H4 (cell line): ENCODE measurements at regions not wholly inside any gene's neighbourhood (a gene's known extent, or its start where the extent isn't known, plus 50 kb on each side); places are given as distances from the start of the nearest gene placed in this dataset.
"Not testable (repeated sequence)": the region's sequence is repeated elsewhere in the genome, so short reads cannot be mapped to it uniquely, and the experiment has no call there.

Source experiments
- DNase-seq: peaks from one replicate; pipeline ENCODE4 v3.0.0-alpha.2; 2015; ENCODE audit warnings: low spot score

DNA sequence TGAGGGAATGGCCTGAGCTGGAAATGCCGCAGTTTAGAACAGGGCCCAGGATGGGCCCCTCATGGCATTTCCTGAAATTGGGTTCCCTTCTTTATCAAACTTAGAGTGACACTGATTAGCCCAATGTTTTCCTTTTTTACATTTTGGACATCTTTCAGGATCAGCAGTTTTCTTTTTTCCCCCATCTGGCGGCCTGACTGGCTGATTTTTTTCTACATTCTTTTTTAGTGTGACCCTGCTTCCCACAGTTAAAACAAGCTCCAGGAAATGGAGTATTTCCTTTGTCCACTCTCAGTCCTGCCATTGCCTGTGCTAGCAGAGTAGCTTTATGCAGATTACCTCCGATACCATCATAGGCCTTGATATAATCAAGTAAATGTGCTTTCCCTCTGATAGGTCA lies 185.8 kb upstream of the IGF1 start:
- DNase-seq: not testable (repeated sequence)

DNA sequence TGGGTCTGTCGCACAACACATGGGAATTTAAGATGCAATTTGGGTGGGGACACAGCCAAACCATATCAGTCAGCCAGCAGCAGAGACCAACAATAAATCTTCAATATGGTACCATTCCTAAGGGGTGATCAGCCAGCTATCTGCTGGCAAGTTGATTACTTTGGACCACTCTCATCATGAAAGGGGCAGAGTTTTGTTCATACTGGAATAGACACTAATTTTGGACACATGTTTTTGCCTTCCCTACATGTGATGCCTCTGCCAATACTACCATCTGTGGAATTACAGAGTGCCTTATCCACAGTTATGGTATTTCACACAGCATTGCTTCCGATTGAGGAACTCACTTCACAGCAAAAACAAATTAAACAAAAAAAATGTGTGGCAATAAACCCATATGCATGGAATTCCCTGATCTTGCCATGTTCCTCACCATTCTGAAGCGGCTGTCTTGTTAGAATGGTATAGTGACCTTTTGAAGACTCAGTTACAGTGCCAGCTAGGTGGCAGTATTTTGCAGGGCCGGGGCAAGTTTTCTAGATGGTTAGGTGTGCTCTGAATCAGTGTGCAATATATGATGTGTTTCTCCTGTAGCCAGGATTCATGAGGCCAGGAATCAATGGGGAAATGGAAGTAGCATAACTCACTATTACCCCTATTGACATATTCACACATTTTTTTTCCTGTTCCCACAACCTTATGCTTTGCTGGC lies 179.0 kb upstream of the IGF1 start:
- DNase-seq: no peak

DNA sequence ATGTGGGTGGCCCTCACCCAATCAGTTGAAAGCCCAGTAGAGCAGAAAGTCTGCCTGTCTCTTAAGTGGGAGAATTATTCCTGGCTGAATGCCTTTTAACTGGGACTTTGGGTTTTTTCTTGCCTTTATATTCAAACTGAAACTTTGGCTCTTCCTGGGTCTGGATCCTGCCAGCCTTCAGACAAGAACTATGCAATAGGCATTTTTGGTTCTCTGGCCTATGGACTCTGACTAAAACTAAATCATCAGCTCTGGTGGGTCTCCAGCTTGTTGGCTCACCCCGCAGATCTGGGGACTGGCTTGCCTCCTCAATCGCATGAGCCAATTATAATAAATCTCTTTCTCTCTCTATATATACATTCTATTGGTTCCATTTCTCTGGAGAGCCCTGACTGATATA lies 173.0 kb upstream of the IGF1 start:
- no peak for DNase-seq

DNA sequence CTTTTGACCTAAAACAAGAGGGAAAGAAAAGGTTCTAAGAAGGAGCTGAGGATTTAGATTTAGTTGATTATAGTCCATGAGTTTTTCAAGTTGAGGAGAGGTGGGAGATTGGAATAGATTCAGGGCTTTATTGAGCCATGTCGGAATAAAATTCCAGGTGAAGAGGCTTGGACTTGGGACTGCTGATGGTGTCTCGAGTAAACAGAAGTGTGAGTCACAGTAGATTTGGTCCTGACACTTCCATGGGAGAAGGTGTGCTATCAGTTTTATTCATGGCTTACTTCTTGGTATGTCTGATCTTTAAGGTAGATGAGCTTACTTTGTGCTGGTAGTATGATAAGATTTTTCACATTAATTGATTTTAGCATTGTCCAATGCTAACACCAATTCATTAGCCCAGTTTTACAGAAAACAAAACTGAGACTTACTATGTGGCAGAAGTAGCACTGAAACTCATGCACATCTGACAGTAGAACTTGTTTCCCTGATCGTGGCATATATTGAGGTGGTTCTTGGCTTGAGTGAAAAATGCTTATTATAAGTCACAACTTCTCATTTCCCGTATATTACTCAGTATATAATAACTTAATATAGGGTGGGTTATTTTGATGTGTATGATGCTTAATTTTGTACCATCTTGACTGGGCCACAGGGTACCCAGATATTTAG lies 172.4 kb upstream of the IGF1 start:
- DNase-seq: no peak

DNA sequence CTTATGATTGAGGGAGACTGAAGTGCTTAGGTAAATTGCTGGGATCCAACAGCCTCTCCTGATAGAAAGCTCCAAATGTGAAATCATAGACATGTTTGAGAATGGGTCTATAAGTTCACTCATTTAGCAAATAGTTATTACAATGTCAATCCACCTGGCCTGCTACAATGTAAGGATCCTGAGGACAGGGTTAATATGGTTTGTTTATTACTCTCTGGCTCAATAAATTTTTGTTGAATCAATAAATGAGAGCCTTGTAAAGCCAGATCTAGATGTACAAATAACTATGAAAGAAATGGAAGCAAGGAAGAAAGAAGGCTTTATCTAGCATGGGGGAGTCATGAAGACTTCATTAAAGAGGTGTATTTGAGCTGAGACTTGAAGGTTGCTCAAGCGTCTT lies 165.6 kb upstream of the IGF1 start:
- no peak for DNase-seq

DNA sequence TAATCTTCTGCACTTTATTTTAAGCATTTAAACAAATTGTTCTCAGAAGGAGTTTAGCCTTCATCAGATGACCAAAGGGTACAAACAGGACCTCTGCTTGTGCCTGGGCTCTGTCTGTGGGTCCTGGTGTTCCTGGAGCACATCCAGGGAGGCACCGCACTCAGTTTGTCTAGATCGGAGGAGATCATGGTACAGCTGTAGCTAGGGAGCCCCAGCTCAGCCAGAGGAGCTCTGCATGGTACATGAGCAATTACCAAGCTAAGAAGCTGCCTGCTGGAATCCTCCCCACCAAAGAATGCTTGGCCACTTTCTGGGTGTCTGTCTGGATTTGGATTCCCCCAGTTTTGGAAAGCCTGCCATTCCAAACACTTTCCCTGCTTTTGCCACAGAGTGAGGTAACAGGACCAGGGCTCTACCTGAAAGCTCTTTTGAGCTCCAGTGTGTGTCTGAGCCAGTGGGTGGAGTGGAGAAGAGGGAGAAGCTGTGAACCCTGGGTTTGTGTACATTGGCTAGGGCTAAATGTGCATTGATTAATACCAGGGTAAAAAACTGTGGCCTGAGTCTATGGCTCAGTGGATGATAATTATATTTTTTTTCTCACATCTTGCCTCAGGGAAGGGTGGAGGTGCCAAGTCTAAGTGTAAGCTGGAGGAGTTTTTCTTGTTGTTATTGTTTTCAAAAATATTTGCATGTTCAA lies 163.7 kb upstream of the IGF1 start:
- DNase-seq: no peak

DNA sequence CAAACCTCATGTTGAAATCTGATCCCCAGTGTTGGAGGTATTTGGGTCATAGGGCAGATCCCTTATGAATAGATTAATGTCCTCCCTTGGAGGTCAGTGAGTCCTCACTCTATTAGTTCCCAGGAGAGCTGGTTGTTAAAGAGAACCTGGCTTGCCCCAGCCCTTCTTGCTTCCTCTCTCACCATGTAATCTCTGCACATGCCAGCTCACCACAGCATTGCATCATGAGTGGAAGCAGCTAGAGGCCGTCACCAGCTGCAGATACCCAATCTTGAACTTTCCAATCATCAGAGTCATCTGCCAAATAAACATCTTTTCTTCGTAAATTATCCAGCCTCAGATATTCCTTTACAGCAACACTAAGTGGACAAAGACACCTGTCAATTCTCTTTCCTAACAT lies 161.8 kb upstream of the IGF1 start:
- DNase-seq: no peak

DNA sequence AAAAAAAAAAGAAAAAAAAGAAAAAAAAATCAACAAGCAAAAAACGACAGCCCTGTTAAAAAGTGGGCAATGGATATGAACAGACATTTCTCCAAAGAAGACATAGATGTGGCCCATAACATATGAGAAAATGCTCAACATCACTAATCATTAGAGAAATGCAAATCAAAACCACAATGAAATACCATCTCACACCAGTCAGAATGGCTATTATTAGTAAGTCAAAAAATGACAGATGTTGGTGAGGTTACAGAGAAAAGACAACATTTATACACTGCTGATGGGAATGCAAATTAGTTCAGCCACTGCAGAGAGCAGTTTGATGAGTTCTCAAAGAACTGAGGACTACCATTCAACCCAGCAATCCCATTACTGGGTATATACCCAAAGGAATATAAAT lies 160.3 kb upstream of the IGF1 start:
- not testable (repeated sequence) for DNase-seq

DNA sequence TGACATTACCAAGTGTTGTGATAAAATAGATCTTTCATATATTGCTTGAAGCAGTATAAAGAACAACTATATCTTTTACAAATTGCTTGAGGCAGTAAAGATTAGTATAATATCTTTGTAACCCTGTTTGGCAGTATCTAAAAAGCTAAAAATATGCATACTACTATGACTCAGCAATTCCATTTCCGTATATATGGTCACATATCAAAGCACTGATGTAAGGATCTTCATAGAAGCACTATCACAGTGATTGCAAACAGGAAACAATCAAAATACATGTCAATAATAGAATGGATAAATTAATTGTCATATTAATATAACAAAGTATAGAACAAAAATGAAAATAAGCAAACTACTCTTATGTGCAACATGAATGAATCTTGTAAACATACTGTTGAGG lies 158.4 kb upstream of the IGF1 start:
- no peak for DNase-seq

DNA sequence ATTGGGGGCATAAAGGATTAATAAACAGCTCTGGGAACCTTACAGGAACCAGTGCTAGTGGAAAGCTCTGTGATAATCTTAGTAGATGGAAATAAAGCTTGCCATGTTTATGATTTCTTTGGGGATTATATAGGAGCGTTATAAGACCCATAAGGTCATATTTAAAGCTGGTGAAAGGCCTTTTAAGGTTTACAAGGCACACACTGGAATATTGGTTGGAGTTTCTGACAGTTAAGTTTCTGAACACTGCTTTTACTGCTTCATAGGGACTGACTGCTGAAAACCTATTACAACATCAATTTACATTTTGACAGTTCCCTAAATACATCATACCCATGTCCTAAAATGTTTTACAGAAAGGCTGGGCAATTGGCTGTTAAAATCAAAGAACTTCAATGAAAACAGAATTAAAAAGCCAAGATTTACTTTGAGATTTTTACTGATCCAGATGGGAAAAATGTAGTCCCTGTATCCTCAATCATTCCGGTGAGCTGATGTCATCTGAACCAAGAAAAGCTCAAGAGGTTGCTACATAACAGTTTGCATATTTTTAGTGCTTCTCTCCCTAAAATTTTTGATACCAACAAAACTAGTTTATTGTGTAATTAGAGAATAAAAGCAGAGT lies 153.7 kb upstream of the IGF1 start:
- no peak for DNase-seq

DNA sequence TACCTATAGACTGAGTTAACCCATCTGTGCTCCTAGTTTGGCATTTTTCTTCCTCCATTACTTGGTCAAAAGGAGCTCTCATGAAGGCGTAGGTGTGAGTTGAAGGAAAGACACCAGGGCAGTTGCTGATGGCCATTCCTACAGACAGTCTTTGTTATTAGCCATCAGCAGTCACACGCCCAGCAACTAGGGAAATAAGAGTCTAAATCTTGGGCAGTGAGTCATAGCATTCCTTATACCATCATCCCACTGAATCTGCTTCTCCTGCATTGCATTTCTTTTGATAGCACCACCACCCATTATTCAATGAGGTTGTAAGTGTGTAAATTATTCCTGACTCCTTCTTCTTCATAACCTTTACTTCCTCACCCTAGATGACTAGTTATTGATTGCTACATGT lies 150.9 kb upstream of the IGF1 start:
- no peak for DNase-seq

DNA sequence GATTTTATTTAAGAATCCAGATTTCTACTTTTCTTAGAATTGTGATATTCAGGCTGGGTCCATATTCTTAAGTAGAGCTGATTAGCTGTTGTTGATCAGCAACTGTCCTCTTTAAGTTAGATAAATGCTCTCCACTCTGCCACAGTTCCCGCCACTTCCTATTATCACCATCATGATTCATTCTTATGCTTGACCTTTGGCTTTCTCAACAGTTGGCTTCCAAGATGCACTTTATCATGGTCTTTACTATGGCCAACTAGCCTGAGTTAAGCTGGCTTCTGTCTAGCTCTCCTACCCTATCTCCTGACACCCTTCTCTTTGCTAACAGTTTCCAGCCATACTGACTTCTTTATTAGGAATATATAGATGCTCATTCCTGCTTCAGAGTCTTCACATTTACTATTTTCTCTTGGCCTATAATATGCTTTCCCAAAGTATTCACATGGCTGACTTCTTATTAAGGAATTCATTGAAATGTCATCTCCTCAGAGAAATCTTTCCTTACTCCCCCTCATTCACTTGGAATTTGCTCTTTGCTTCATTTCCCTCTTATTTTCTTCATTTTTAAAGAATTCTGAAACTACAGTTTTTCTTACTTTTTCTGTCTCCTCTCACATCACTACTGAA lies 149.0 kb upstream of the IGF1 start:
- DNase-seq: no peak

DNA sequence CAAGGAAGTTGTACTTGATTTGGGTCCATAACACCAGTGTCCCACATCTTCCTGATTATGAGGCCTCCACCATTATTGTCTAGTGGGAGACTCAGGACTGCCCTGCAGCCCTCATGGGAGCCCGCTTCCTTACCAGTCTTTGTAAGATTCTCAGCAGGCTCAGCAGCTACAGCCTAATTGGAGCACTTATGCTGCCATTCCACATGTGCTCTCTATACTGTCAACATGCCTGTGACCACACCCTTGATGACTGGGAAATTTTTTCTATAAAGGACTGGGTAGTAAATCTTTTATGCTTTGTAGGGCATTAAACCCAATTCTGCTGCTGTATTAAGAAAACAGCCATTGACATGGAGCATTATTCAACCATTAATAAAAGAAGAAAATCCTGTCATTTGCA lies 145.5 kb upstream of the IGF1 start:
- DNase-seq: no peak

DNA sequence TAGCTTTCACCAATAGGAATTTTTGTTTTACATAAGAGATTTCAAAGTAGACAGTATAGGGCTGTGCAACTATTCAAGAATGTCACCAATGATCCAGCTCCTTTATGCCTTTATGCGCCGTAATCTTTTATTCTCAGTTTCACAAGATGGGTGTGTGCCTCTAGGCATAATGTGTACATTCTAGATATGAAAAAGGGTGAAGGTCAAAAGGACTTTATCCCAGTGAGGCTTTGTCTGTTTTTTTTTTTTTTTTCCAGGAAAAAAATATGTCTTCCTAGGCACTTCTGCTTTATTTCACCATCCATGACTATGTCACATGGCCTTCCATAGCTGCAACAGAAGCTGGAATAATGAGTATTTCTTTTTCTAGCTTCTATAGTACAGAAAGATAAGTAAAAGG lies 142.3 kb upstream of the IGF1 start:
- no peak for DNase-seq

DNA sequence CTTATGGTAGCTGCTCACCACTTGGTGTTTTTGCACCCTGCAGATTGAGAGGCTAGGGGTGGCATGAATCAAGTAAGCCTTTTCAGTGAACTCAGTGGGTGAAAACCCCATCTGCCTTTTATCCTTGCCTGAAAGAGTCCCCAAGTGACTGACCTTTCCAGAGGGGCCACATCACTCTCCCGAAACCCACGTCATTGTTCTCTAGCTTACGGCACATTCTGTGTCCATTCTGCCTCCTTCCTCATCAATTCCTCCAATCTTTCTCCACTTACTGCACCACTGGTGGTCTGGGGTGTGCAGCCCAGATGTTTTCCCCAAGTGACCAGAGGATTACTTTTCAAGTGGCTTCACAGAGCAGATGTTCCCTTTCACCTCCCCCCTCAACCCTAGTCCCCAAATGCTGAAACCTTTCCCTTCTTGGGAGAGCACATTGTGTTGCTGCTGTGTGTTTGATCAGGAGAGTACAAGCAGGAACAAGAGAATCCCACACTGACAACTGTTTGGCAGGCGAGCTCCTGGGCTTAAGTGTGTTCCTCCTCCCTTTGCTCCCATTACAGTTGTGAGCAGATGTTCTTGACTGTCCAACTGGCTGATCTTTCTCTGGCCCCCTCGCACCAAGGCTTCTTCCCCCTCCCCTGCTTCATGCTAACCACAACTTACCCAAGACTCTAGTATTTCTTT lies 138.0 kb upstream of the IGF1 start:
- no peak for DNase-seq

DNA sequence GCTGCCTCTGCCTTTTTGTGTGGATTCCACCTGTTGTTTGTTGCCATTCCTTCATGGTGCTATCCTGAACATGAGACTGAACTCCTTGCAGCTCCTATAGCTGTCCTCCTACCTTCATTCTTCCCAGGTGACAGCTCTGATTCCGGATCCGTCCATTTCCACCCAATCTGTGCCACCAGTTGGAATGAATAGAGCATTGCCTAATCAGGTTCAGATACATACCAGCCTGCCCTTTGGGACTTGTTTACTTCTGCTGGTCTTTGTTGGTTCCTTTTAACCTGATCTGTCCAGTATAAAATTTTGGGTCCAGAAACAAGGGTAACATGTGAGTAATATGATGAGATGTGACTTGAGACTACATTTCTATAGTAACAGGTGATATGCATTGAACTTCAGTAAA lies 136.3 kb upstream of the IGF1 start:
- no peak for DNase-seq

DNA sequence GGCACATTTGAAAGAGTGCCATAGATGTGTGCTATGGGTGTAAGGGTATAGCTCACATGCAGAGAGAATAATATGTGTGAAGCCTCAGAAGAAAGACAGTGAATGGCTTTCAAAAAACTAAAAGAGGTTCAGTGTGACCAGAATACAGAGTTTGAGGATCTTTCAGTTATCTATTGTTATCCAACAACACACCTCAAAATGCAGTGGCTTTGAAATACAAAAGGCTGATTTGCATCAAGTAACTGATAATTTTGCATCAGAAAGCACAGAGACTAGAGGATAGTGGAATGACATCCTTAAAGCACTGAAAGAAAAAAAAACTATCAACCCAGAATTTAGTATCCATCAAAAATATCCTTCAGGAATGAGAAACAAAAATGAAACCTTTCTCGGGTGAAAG lies 131.6 kb upstream of the IGF1 start:
- DNase-seq: no peak

DNA sequence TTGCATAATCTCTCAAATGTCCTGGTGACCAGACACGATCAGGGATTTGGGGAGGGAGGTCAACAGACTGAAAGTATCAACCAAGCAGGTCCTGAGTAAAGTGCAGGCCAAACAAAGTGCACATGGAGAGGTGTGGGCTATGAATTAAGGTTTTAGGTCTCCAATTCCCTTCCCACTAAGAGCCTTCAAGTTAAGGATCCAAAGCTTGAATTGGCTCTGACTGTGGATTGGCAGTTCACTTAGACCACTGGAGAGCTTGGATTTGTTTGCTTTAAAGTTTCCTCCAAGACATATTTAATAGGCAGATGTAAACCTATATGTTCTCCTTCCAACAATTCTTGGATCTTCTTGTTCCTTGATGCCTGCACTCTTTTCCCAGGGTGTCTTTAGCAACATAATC lies 129.6 kb upstream of the IGF1 start:
- no peak for DNase-seq

DNA sequence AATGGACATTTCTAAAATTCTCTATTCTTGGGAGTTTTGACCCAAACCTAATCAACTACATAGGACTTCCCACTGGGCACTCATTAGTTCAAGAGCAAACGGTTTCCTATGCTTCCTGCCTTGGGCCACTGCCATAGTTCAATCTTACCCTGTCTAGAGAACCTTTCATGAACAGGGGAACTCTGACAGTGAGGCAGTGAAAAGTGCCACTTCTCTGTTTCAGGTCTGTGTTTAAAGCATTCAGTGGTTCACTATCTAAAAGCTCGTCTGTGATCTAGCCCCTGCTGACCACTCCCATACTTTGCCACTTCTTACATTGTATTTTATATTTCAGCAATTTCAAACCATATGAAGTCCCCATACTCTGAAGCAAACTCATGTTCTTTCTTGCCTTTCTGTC lies 122.7 kb upstream of the IGF1 start:
- DNase-seq: no peak

DNA sequence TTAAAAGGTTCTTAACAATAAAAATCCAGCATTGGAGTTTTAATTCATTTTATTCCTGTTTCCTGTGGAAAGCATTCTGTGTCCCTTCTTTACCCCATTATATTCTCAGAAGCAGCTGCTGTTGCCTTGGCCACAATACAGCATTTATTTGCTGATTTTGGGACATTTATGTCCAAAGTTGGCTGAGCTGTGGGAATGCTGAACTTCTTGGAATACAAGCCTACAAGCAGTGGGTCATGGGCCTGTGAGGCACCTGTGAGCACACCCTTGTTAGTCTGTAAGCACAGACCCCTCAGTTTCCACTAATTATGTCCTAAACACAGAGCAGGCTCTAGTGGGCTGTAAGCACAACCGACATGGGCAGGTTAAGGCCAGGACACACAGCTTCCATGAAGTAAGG lies 122.2 kb upstream of the IGF1 start:
- no peak for DNase-seq

DNA sequence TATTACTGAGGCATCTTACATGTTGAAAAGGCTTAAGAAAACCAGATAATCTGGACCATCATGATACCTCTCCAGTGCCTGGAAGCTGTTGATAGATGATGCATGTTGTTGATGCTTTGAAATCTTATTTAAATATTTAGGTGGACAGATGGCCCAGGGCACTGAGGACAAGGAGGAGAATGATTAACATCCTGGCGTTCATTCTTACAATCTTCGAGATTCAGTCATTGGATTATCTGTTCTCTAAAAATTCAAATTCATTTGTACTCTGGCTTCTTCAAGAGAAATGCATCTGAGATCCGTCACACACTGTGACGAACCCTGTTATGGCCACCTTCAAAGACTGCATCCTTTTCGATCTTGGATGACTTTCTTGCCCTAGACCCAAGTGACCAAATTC lies 121.3 kb upstream of the IGF1 start:
- no peak for DNase-seq

DNA sequence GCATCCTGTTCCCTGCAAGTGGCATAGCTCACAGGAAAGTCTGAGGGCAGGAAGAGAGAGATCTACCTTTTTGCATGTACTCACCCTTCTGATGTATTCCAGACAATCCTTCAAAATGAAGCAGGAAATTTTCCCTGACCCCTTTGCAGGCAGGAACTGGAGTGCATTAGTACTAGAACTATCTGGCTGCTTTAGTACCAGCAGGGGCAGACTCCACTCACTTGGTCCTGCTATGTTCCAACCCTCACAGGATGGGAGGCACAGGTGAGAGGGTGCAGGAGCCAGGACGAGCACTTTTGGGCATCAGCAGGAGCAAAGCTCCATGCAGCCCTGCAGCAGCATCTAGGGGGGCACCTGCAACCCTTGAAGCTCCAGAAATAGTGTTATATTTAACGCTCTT lies 116.3 kb upstream of the IGF1 start:
- no peak for DNase-seq
